ENCODE measurements at regions not wholly inside any gene's neighbourhood (a gene's known extent, or its start where the extent isn't known, plus 50 kb on each side); places are given as distances from the start of the nearest gene placed in this dataset.
A peak's percentile ranks its signal among the peaks of the same experiment; 100 is the strongest.

DNA sequence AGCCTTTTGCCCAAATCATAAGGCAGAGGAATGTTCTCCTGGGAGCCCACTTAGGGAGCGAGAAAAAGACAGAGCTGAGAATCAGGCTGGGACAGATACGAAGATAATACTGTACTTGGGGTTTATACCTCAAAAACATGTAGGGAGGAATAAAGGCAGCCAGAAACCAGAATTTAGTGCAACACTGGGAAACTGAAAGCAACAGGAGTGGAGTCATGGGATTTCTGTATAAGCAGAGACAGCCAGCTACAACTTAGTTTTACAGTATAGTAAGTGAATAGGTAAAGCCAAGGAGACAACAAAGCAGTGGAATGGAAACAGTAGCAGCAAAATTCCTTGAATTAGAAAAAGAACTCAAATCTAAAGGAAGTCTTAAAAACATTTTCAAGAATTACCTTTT is 413.2 kb downstream of the FAT4 start:
- no peak overlapping the region for H3K4me3 ChIP-seq
- H3K4me1 ChIP-seq: no peaks in the 10 kb centered on the region
- WGBS, 2 donors: 89 to 96% methylated on average over 2 of the region's 2 CpGs
- H3K27me3 ChIP-seq: no peaks in the 10 kb centered on the region
- H3K27ac ChIP-seq: peak overlapping the region in 2 of 4 donors; percentile 12 to 20
- H3K36me3 ChIP-seq: no peaks in the 10 kb centered on the region
- DNase-seq (no peak), ATAC-seq (ENCODE audit: low FRiP score in 2 of 2) (no peak)
- H3K9me3 ChIP-seq: no peaks in the 10 kb centered on the region
- TF ChIP-seq, protein P1, sequence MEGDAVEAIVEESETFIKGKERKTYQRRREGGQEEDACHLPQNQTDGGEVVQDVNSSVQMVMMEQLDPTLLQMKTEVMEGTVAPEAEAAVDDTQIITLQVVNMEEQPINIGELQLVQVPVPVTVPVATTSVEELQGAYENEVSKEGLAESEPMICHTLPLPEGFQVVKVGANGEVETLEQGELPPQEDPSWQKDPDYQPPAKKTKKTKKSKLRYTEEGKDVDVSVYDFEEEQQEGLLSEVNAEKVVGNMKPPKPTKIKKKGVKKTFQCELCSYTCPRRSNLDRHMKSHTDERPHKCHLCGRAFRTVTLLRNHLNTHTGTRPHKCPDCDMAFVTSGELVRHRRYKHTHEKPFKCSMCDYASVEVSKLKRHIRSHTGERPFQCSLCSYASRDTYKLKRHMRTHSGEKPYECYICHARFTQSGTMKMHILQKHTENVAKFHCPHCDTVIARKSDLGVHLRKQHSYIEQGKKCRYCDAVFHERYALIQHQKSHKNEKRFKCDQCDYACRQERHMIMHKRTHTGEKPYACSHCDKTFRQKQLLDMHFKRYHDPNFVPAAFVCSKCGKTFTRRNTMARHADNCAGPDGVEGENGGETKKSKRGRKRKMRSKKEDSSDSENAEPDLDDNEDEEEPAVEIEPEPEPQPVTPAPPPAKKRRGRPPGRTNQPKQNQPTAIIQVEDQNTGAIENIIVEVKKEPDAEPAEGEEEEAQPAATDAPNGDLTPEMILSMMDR (IDR thresholded peaks at IDR 0.05): no peak
- TF ChIP-seq POLR2AphosphoS5 (IDR thresholded peaks at IDR 0.05) (no peak), POLR2A (IDR thresholded peaks at IDR 0.05) (no peak), EP300 (IDR thresholded peaks at IDR 0.05) (no peak)

DNA sequence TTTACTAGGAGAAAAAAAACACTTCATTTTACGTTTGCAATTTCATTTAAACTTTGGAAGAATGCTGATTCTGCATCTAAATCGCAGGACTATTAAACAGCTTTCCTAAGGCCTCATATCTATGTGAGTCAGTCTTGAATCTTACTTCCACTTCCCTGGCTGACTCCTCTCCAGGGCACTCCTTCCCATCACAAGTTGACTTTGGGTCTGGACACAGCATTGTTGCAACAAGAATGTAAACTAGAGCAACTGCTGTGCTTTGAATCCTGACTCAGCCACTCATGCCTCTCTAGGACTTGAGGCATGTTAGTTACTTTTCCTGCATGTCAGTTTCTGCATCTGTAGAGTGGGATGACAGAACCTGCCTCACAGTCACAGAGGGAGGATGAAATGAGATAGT is 413.8 kb downstream of the FAT4 start:
- WGBS, 2 donors: 64 to 66% methylated on average over 2 of the region's 2 CpGs
- DNase-seq: peak in 1 of 2 donors; percentile 56
- Histone ChIP-seq H3K9me3 (no peaks in the 10 kb centered on the region), H3K4me1 (no peaks in the 10 kb centered on the region), H3K4me3 (no peak overlapping the region), H3K36me3 (no peaks in the 10 kb centered on the region), H3K27ac (no peak overlapping the region), H3K27me3 (no peaks in the 10 kb centered on the region)
- TF ChIP-seq POLR2A (IDR thresholded peaks at IDR 0.05) (no peak), EP300 (IDR thresholded peaks at IDR 0.05) (peak in 1 of 4 donors; percentile 4), POLR2AphosphoS5 (IDR thresholded peaks at IDR 0.05) (peak in 1 of 2 donors; percentile 12)
- TF ChIP-seq, protein P1 (IDR thresholded peaks at IDR 0.05): no peak
- ATAC-seq (ENCODE audit: low FRiP score in 2 of 2): peak; percentile 45 to 48

DNA sequence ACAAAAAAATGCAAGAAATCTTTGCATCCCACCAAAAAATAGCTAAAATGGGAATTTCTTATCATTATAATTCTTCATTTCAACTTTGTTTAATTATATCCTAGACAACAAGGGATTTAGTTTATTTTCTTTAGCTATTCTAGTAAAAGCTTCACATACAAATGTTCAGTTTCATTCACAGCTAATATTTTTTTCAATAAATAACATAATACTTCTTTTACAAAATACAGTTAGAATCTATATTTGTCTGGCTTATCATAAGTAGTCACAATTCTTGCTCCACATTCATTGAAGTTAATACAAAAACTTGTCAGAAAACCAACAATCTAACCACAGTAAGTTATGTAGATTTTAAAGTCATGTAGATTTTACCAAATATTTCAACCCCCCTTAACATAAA is 414.4 kb downstream of the FAT4 start:
- H3K4me3 ChIP-seq: no peak overlapping the region
- no peaks in the 10 kb centered on the region for H3K27me3 ChIP-seq
- H3K27ac ChIP-seq: peak overlapping the region in 2 of 4 donors; percentile 6 to 38
- no peak for TF ChIP-seq EP300 (IDR thresholded peaks at IDR 0.05)
- TF ChIP-seq POLR2A (IDR thresholded peaks at IDR 0.05): no peak
- TF ChIP-seq POLR2AphosphoS5 (IDR thresholded peaks at IDR 0.05): no peak
- TF ChIP-seq, protein P1 (IDR thresholded peaks at IDR 0.05): no peak
- ATAC-seq (ENCODE audit: low FRiP score in 2 of 2): no peak
- DNase-seq: no peak
- no peaks in the 10 kb centered on the region for H3K36me3 ChIP-seq
- no peaks in the 10 kb centered on the region for H3K4me1 ChIP-seq
- H3K9me3 ChIP-seq: no peaks in the 10 kb centered on the region

DNA sequence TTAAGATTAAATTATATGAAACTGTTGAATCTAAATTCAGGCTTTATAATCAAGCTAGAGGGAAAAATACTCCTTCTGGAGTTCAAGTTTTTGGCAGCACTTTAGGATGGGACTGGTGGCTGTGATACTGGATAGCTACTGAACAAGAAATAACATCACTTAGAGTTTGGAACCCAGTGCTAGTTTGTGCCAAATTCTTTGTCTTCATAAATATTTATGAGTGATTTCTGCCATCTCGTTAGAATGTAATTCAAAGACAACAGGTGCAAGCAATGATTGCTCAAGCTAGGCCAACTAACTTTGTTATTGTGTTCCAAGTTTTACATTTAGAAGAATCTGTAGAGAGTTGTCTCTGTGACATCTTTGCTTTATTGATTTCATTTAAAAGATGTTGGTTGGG is 417.9 kb downstream of the FAT4 start:
- Histone ChIP-seq H3K36me3 (no peaks in the 10 kb centered on the region), H3K4me1 (peaks cover 0 to 3% (median 0%) of the 10 kb centered on the region in 4 donors), H3K4me3 (no peak overlapping the region), H3K9me3 (no peaks in the 10 kb centered on the region), H3K27me3 (no peaks in the 10 kb centered on the region), H3K27ac (no peak overlapping the region)
- ATAC-seq (ENCODE audit: low FRiP score in 2 of 2) (no peak), DNase-seq (no peak)
- TF ChIP-seq POLR2AphosphoS5 (IDR thresholded peaks at IDR 0.05) (no peak), POLR2A (IDR thresholded peaks at IDR 0.05) (no peak), EP300 (IDR thresholded peaks at IDR 0.05) (no peak)
- TF ChIP-seq, protein P1 (IDR thresholded peaks at IDR 0.05): no peak
- WGBS, 2 donors: 50 to 52% methylated on average over 1 of the region's 1 CpG

DNA sequence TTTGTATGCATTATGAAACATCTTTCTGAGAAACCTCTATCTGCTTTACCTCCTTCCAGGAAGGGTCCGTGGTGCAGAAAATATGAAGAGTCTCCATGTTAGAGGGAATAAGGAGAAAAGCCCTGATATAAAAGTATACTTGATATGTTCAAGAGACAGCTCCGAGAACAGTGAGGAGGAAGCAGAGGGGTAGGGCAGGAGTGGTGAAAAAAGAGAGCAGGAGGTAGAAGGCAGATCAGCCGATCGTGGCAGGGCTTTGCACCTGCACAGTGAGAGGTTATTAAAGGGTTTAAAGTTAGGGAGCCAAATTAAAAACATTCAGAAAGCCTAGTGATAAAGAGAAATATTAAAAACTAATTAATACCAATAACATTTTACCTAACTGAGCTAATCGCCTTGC is 419.7 kb downstream of the FAT4 start:
- DNase-seq: no peak
- peaks cover 0 to 7% (median under 1%) of the 10 kb centered on the region in 4 donors for H3K4me1 ChIP-seq
- no peaks in the 10 kb centered on the region for H3K36me3 ChIP-seq
- H3K27me3 ChIP-seq: no peaks in the 10 kb centered on the region
- H3K9me3 ChIP-seq: no peaks in the 10 kb centered on the region
- WGBS, 2 donors: 76 to 79% methylated on average over 5 of the region's 5 CpGs
- no peak overlapping the region for H3K4me3 ChIP-seq
- H3K27ac ChIP-seq: peak overlapping the region in 1 of 4 donors; percentile 28
- TF ChIP-seq POLR2A (IDR thresholded peaks at IDR 0.05) (no peak), POLR2AphosphoS5 (IDR thresholded peaks at IDR 0.05) (no peak), EP300 (IDR thresholded peaks at IDR 0.05) (no peak)
- TF ChIP-seq, protein P1 (IDR thresholded peaks at IDR 0.05): no peak
- ATAC-seq (ENCODE audit: low FRiP score in 2 of 2): no peak
